ENCODE measurements at regions not wholly inside any gene's neighbourhood (a gene's known extent, or its start where the extent isn't known, plus 50 kb on each side); places are given as distances from the start of the nearest gene placed in this dataset.

GRCh38 chr9:119094086-119094485 is 275.1 kb downstream of the BRINP1 start:
- Histone ChIP-seq H3K4me3 (ENCODE audit: low read depth, low read length) (no peak overlapping the region), H3K36me3 (ENCODE audit: control insufficient read depth, insufficient read depth, low read length) (no peaks in the 10 kb centered on the region), H3K9me3 (ENCODE audit: control insufficient read depth, insufficient read depth, low read length) (no peaks in the 10 kb centered on the region), H3K27me3 (ENCODE audit: control insufficient read depth, insufficient read depth, low read length) (no peaks in the 10 kb centered on the region), H3K9ac (ENCODE audit: low read depth, low read length) (no peak overlapping the region), H3K27ac (ENCODE audit: low read depth, low read length) (no peak overlapping the region), H3K4me1 (ENCODE audit: control insufficient read depth, insufficient read depth, low read length) (0 out of 2 replicates have a peak, but pooled peaks cover 3% of the 10 kb centered on the region)

- H3K9me3 ChIP-seq (ENCODE audit: control insufficient read depth, insufficient read depth, low read length): no peaks in the 10 kb centered on the region
- H3K4me1 ChIP-seq (ENCODE audit: control insufficient read depth, insufficient read depth, low read length): no peaks in the 10 kb centered on the region
- no peaks in the 10 kb centered on the region for H3K36me3 ChIP-seq (ENCODE audit: control insufficient read depth, insufficient read depth, low read length)
- H3K9ac ChIP-seq (ENCODE audit: low read depth, low read length): no peak overlapping the region
- H3K4me3 ChIP-seq (ENCODE audit: low read depth, low read length): no peak overlapping the region
- H3K27me3 ChIP-seq (ENCODE audit: control insufficient read depth, insufficient read depth, low read length): no peaks in the 10 kb centered on the region
- H3K27ac ChIP-seq (ENCODE audit: low read depth, low read length): no peak overlapping the region
Observed at GRCh38 chr9:119095072-119095471, 274.2 kb downstream of the BRINP1 start.

- Histone ChIP-seq H3K4me1 (ENCODE audit: control insufficient read depth, insufficient read depth, low read length) (no peaks in the 10 kb centered on the region), H3K9ac (ENCODE audit: low read depth, low read length) (no peak overlapping the region), H3K27ac (ENCODE audit: low read depth, low read length) (no peak overlapping the region), H3K4me3 (ENCODE audit: low read depth, low read length) (no peak overlapping the region), H3K9me3 (ENCODE audit: control insufficient read depth, insufficient read depth, low read length) (no peaks in the 10 kb centered on the region), H3K27me3 (ENCODE audit: control insufficient read depth, insufficient read depth, low read length) (no peaks in the 10 kb centered on the region), H3K36me3 (ENCODE audit: control insufficient read depth, insufficient read depth, low read length) (no peaks in the 10 kb centered on the region)
Observed at GRCh38 chr9:119101048-119101447, 268.2 kb downstream of the BRINP1 start.

- Histone ChIP-seq H3K27ac (ENCODE audit: low read depth, low read length) (no peak overlapping the region), H3K9ac (ENCODE audit: low read depth, low read length) (no peak overlapping the region), H3K4me1 (ENCODE audit: control insufficient read depth, insufficient read depth, low read length) (peaks cover 11% of the 10 kb centered on the region), H3K36me3 (ENCODE audit: control insufficient read depth, insufficient read depth, low read length) (no peaks in the 10 kb centered on the region), H3K27me3 (ENCODE audit: control insufficient read depth, insufficient read depth, low read length) (no peaks in the 10 kb centered on the region), H3K4me3 (ENCODE audit: low read depth, low read length) (no peak overlapping the region), H3K9me3 (ENCODE audit: control insufficient read depth, insufficient read depth, low read length) (no peaks in the 10 kb centered on the region)
Observed at GRCh38 chr9:119114681-119115080, 254.6 kb downstream of the BRINP1 start.
